HL-60 (cell line): ENCODE measurements at regions not wholly inside any gene's neighbourhood (a gene's known extent, or its start where the extent isn't known, plus 50 kb on each side); places are given as distances from the start of the nearest gene placed in this dataset.

Experiments used
- DNase-seq, 2 experiments: peaks; one replicate each; pipeline ENCODE4 v3.0.0-alpha.2; 2010 to 2020; ENCODE audit warnings: low read depth in 1 of 2, low spot score in 1 of 2
- H3K27ac ChIP-seq: fragments of 250-450 bp; sonication (Bioruptor Pico); replicated peaks from 2 replicates; pipeline ENCODE4 v1.5.1; 2020; ENCODE audit warnings: mild to moderate bottlenecking, moderate library complexity
- H3K27me3 ChIP-seq: fragments of 250-450 bp; sonication (Bioruptor Pico); 2 replicates; pipeline ENCODE4 v1.5.1; 2021; ENCODE audit warnings: mild to moderate bottlenecking, moderate library complexity; ENCODE audit not compliant: insufficient read depth, poor library complexity, severe bottlenecking
- H3K4me3 ChIP-seq: replicated peaks from 2 replicates; pipeline ENCODE4 v1.5.1; 2011; ENCODE audit warnings: mild to moderate bottlenecking, control low read depth, low read length; ENCODE audit not compliant: insufficient read depth
- GABPA ChIP-seq: IDR thresholded peaks from 2 replicates; pipeline ENCODE4 v1.6.1; 2012; ENCODE audit warnings: low read depth
- POLR2AphosphoS5 ChIP-seq: IDR thresholded peaks from 2 replicates; pipeline ENCODE4 v1.6.1; 2012; ENCODE audit warnings: low read depth
- REST ChIP-seq: IDR thresholded peaks from 2 replicates; pipeline ENCODE4 v1.6.1; 2012; ENCODE audit warnings: low read depth; ENCODE audit not compliant: insufficient replicate concordance
- SPI1 ChIP-seq: IDR thresholded peaks from 2 replicates; pipeline ENCODE4 v1.6.1; 2012; ENCODE audit warnings: low read depth, mild to moderate bottlenecking, borderline replicate concordance
- TF ChIP-seq, protein P1 (sequence below): IDR thresholded peaks from one replicate; pipeline ENCODE4 v1.5.1; 2011; ENCODE audit warnings: low read length, control low read depth, inconsistent platforms; ENCODE audit not compliant: insufficient read depth

DNA sequence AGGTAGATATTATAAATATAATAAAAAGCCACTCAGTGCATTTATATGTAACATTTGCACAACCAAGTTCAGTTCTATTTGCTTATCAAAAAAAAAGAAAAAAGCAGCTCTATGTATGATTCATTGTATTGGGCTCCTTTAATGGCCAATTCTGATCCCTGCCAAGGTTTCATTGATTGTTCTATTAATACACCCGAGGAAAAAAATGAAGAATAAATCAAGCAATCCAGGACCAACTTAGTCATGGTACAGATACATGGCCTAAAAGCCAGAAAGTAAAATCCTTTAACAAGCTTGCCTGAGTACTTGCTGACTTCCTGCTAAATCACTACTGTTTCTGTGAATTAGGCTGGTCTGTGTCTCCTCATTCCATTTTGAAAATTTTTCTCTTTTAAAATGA, 77.6 kb upstream of the PCDH7 start:
- no peak for DNase-seq
- TF ChIP-seq SPI1, result no peak
- no peak for TF ChIP-seq POLR2AphosphoS5
- TF ChIP-seq, protein P1, sequence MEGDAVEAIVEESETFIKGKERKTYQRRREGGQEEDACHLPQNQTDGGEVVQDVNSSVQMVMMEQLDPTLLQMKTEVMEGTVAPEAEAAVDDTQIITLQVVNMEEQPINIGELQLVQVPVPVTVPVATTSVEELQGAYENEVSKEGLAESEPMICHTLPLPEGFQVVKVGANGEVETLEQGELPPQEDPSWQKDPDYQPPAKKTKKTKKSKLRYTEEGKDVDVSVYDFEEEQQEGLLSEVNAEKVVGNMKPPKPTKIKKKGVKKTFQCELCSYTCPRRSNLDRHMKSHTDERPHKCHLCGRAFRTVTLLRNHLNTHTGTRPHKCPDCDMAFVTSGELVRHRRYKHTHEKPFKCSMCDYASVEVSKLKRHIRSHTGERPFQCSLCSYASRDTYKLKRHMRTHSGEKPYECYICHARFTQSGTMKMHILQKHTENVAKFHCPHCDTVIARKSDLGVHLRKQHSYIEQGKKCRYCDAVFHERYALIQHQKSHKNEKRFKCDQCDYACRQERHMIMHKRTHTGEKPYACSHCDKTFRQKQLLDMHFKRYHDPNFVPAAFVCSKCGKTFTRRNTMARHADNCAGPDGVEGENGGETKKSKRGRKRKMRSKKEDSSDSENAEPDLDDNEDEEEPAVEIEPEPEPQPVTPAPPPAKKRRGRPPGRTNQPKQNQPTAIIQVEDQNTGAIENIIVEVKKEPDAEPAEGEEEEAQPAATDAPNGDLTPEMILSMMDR, result no peak
- TF ChIP-seq REST, result no peak
- TF ChIP-seq GABPA, result no peak
- no peak overlapping the region for H3K27ac ChIP-seq
- H3K4me3 ChIP-seq, result no peak overlapping the region
- H3K27me3 ChIP-seq, result no peaks in the 10 kb centered on the region

DNA sequence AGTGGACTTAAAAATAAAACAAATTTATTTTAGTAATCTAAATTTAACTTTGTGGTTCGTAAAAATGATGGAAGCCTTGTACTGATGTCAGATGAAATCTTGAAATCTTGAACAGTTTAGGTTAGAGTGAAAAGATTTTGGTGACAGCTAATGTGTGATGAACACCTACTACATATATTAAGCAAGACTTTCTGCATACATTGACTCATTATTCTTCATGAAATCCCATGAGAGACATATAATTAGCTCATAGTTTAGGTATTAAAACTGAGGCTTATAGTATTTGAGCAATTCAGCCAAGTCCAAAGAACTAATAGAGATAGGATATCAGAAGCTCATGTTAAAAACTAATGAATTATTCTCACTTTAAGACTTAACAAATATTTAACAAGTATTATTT, 66.9 kb upstream of the PCDH7 start:
- H3K27me3 ChIP-seq, result no peaks in the 10 kb centered on the region
- H3K4me3 ChIP-seq, result no peak overlapping the region
- TF ChIP-seq POLR2AphosphoS5, result no peak
- TF ChIP-seq GABPA, result no peak
- no peak for TF ChIP-seq SPI1
- TF ChIP-seq, protein P1, result no peak
- TF ChIP-seq REST, result no peak
- no peak for DNase-seq
- H3K27ac ChIP-seq, result no peak overlapping the region

DNA sequence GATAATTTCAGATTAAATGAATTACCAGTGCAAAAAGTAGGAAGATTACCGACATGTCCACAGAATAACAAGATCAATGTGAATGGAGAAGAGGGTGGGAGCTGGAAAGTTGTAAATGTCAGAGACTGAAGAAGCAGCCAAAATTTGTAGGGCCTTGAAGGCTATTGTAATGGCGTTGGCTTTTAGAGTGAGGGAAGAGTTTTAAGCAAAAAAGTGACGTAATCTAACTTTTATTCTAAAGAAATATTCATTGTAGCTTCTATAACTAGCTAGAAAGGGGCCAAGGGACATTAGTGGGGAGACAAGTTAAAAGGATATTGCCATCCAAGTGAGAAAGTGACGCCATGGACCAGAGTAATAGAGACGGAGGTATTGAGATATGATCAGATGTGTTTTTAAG, 63.3 kb upstream of the PCDH7 start:
- TF ChIP-seq REST, result no peak
- no peak for TF ChIP-seq GABPA
- TF ChIP-seq, protein P1, result no peak
- TF ChIP-seq SPI1, result no peak
- no peak for TF ChIP-seq POLR2AphosphoS5
- no peak overlapping the region for H3K4me3 ChIP-seq
- no peak for DNase-seq
- no peak overlapping the region for H3K27ac ChIP-seq
- H3K27me3 ChIP-seq, result no peaks in the 10 kb centered on the region
